A673 (cell line): ENCODE measurements at regions not wholly inside any gene's neighbourhood (a gene's known extent, or its start where the extent isn't known, plus 50 kb on each side); places are given as distances from the start of the nearest gene placed in this dataset.

Source experiments
- CTCF ChIP-seq: fragments of 300-800, 200-600 bp; sonication (generic); conservative IDR thresholded peaks from 2 replicates; pipeline ENCODE4 v1.5.1; 2017; ENCODE audit warnings: low read depth, mild to moderate bottlenecking, antibody characterized with exemption, low read length, moderate library complexity, mixed read lengths
- EZH2 ChIP-seq: fragments of 200-600 bp; sonication (generic); IDR thresholded peaks from 2 replicates; pipeline ENCODE4 v1.6.1; 2017; ENCODE audit warnings: borderline replicate concordance, low read depth, mild to moderate bottlenecking, mixed read lengths, antibody characterized with exemption, low read length; ENCODE audit not compliant: poor library complexity, severe bottlenecking

DNA sequence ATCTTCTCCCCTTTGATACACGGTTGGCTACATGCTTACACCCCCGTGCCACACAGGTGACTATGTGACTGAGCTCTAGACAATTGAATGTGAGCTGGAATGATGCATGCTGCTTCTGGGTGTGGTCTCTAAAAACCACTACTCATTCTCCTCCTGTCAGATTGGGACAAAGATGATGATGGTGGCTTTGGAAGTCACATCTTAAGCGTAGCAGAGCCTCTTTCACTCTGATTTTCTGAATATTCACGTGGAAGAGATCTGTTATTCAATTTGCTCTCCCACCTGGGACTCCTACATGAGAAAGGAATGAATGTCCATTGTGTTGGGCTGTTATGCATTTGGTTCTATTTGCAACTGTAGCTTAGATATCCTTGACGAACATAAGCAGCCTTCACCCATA is 763.6 kb upstream of the EEF2KMT start:
- TF ChIP-seq CTCF (no peak), EZH2 (no peak)
